ENCODE measurements at regions not wholly inside any gene's neighbourhood (a gene's known extent, or its start where the extent isn't known, plus 50 kb on each side); places are given as distances from the start of the nearest gene placed in this dataset.

DNA sequence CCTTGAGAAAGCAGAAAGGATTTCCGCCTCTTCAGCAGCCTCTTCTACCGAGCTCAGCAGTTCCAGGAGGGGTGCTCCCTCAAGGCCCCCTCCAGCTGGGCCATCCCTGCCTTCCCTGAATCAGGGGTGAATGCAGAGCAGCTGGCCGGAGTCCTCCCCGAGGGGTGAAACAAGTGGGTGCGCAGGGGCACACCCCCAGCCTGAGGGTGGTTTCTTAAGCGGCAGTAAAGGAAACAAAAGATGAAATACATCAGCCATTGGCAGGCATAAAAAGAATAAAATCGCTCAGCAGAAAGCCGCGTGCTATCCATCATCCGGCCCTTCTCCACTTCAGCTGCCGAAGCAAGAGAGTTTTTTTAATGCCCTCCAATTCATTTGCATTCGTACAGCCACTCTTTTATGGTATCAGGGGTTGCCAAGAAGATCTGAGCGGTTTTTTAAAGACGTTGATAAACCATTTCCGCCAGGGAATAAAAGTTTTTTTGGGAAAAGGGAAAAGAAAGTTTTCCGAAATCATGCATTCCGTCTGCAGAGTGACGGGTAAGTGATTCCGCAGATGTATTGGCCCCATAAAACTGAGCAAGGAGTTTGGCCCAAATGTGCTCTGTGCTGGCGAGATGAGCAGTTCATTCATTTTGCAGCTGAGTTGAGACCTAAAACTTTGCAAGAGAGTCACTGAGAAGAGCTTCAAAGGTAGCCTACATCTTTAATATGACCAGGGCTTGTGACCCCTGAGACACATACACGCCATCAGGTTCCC lies 73.7 kb upstream of the ZC3H12A start:
- no peak for DNase-seq (ENCODE audit: low read depth)
- TF ChIP-seq, protein P1, sequence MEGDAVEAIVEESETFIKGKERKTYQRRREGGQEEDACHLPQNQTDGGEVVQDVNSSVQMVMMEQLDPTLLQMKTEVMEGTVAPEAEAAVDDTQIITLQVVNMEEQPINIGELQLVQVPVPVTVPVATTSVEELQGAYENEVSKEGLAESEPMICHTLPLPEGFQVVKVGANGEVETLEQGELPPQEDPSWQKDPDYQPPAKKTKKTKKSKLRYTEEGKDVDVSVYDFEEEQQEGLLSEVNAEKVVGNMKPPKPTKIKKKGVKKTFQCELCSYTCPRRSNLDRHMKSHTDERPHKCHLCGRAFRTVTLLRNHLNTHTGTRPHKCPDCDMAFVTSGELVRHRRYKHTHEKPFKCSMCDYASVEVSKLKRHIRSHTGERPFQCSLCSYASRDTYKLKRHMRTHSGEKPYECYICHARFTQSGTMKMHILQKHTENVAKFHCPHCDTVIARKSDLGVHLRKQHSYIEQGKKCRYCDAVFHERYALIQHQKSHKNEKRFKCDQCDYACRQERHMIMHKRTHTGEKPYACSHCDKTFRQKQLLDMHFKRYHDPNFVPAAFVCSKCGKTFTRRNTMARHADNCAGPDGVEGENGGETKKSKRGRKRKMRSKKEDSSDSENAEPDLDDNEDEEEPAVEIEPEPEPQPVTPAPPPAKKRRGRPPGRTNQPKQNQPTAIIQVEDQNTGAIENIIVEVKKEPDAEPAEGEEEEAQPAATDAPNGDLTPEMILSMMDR (IDR thresholded peaks at IDR 0.05; ENCODE audit: low read depth, low read length, missing control alignments): no peak
- H3K4me3 ChIP-seq (ENCODE audit: low read depth, low read length): no peak overlapping the region
- in situ Hi-C loops (cut with HindIII; ENCODE audit: low sequenced_read_pairs): no loop called here

DNA sequence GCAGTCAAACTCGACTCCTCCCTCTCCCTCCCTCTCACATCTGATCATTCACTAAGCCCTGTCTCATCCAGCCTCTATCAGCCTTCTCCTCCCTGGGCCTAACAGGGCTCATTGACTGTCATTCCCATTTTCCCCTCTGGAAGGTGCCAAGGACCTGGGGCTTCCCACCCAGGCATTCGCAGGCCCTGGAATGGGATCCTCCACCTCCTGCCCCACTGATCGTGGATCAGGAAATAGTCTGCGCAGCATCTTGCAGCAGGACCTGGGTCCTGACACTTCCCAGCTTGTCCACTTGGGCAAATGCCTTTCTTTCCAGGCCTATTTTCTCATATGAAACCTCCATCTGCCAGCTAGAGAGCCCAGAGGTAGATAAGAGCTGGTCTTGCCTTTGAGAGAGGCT lies 71.2 kb upstream of the ZC3H12A start:
- TF ChIP-seq, protein P1 (IDR thresholded peaks at IDR 0.05; ENCODE audit: low read depth, low read length, missing control alignments): no peak
- H3K4me3 ChIP-seq (ENCODE audit: low read depth, low read length): no peak overlapping the region
- in situ Hi-C loops (cut with HindIII; ENCODE audit: low sequenced_read_pairs): no loop called here
- DNase-seq (ENCODE audit: low read depth): no peak

DNA sequence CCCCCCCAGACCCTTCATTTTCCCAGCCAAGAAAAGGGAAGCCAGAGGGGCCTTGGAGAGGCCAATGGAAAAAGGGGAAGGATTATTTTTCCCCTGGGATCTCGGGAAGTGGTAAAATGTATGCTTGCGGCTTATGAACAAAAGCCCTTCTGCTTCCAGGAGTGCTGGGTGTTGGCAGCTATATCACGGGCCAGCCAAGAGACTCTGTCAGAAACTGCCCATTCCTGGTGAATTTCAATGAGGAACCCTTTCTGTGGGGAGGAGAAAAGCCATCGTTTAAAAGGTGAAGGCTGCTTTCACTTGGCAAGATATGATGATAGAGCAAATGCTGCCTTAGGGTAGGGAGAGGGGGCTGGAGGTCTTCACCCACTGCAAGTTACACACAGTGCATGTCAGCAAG lies 69.7 kb upstream of the ZC3H12A start:
- DNase-seq (ENCODE audit: low read depth): no peak
- TF ChIP-seq, protein P1 (IDR thresholded peaks at IDR 0.05; ENCODE audit: low read depth, low read length, missing control alignments): no peak
- in situ Hi-C loops (cut with HindIII; ENCODE audit: low sequenced_read_pairs): no loop called here

DNA sequence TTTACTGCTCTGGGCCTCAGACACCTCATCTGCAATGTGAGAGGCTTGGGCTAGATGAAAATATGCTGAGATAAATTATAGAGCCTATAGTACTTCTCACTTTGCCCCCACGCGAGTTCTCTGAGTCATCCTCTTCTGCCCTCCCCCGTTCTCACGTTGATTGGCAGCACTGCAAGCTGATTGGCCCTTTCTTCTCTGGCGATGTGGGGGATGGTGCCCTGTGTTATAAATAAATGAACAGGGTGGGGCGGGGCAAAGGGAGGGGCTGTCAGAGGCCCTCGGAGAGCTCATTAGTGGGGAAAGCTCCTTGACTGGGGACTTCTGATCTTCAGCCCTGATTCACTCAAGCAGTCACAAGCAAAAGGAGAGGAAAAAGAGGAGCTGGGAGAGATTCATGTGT lies 64.3 kb upstream of the ZC3H12A start:
- H3K4me3 ChIP-seq (ENCODE audit: low read depth, low read length): no peak overlapping the region
- TF ChIP-seq, protein P1 (IDR thresholded peaks at IDR 0.05; ENCODE audit: low read depth, low read length, missing control alignments): no peak
- in situ Hi-C loops (cut with HindIII; ENCODE audit: low sequenced_read_pairs): no loop called here
- no peak for DNase-seq (ENCODE audit: low read depth)

More for the DNA sequence above, 69.7 kb upstream of the ZC3H12A start:
- no peak overlapping the region for H3K4me3 ChIP-seq (ENCODE audit: low read depth, low read length)

DNA sequence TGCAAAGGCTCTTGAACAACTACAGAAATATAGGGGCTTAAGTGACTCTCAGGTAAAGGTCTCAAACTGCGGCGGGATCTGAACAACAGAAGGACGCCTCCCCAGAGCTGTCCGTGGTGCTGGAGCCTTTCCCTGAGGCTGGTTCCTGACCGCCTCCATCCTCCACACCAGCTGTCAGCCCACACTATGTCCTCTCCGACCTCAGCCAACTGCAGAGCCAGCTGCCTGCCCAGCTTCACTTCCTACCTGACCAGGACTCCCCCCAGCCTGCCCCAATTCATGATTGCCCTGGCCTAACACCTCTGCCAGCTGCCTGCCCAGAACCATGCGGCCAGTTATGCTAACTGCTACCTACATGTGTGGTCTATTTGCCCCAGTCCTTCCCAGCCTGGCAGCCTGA lies 63.6 kb upstream of the ZC3H12A start:
- DNase-seq (ENCODE audit: low read depth): no peak
- in situ Hi-C loops (cut with HindIII; ENCODE audit: low sequenced_read_pairs): no loop called here
- H3K4me3 ChIP-seq (ENCODE audit: low read depth, low read length): no peak overlapping the region
- TF ChIP-seq, protein P1 (IDR thresholded peaks at IDR 0.05; ENCODE audit: low read depth, low read length, missing control alignments): no peak

DNA sequence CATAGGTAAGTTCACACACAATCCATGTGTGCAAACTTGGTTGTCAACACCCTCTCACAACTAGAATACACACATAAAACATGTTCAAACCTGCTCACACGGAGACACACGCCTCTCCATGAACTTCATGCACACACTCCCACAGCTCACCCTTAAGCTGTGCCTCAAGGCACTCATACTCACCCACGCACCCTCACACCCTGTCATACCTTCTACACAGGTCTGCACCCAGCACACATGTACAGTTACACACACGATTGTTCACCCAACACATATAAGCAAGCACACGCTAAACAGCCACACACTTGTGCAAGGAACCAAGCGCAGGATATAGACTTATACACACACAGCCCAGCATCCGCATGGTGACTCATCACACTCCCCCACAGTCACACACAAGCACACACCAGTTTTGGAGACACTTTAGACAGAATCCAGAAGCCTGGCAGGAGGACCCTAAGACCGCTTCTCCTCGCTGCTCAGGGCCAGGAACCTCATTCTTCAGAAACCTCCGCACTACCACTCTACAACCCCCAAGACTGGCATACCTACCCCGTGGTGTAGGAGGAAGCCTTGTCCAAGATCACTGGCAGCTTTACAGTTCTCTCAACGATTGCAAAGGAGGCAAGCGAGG lies 58.7 kb upstream of the ZC3H12A start:
- in situ Hi-C loops (cut with HindIII; ENCODE audit: low sequenced_read_pairs): no loop called here
- TF ChIP-seq, protein P1 (IDR thresholded peaks at IDR 0.05; ENCODE audit: low read depth, low read length, missing control alignments): no peak
- DNase-seq (ENCODE audit: low read depth): no peak

More for the DNA sequence above, 58.7 kb upstream of the ZC3H12A start:
- no peak overlapping the region for H3K4me3 ChIP-seq (ENCODE audit: low read depth, low read length)

All from astrocyte of the cerebellum (primary cell).